ENCODE measurements at regions not wholly inside any gene's neighbourhood (a gene's known extent, or its start where the extent isn't known, plus 50 kb on each side); places are given as distances from the start of the nearest gene placed in this dataset.
A peak's percentile ranks its signal among the peaks of the same experiment; 100 is the strongest.

GRCh38 chr6:56849896-56850295 is 105.0 kb upstream of the BEND6 start:
- DNase-seq (ENCODE audit: low read depth) = peak; percentile 39
- peak overlapping the region; percentile 67 for H3K4me3 ChIP-seq (replicated peaks; ENCODE audit: low read depth, low read length)
- no peak for TF ChIP-seq CTCF (IDR thresholded peaks at IDR 0.05; ENCODE audit: low read length, missing control alignments)

GRCh38 chr6:56848105-56848504 is 106.8 kb upstream of the BEND6 start:
- TF ChIP-seq CTCF (IDR thresholded peaks at IDR 0.05; ENCODE audit: low read length, missing control alignments) = no peak
- DNase-seq (ENCODE audit: low read depth) = no peak
- no peak overlapping the region for H3K4me3 ChIP-seq (replicated peaks; ENCODE audit: low read depth, low read length)

- TF ChIP-seq CTCF (IDR thresholded peaks at IDR 0.05; ENCODE audit: low read length, missing control alignments) = no peak
- no peak for DNase-seq (ENCODE audit: low read depth)
- H3K4me3 ChIP-seq (replicated peaks; ENCODE audit: low read depth, low read length) = no peak overlapping the region
These were observed 109.9 kb upstream of the BEND6 start for GRCh38 chr6:56845032-56845431.

DNA sequence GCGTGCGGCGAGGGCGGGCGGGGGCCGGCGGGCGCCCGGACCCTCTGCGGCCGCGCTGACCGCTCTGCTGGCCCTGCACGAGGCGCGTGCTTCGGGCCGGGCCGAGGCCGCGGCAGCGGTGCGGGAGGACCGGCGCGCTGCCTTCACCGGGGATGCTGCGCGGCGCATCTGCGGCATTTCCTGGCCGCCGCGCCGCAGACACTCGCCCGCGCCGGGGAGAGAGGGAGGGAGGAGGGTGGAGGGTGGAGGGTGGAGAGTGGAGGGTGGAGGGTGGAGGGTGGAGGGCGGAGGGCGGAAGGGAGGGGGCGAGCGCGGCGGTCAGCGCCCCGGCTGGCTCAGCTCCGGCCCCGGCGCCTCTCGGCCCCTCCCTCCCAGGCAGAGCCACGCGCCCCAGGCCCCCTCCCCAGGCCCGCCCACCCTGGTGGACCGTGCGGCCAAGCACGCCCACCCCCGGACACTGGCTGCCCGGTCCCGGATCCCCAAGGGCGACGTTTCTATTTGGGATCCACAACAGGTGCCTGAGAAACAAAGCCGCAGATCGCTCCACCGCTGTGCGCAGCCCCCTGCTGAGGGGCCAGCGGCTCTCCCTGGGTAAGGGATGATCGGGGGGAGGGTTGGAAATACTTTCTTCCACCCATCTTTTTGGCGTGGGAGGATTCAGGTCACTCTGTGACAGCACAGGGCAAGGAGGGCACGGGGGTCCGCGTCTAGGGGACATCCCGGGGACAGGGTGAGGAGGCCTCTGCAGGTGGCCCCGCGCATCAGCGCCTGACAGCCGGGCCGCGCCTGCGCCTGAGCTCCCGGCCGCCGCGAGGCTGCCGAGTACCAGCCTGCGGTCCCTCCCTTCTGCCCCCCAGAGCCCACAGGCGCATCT is 111.2 kb upstream of the BEND6 start:
- TF ChIP-seq CTCF (IDR thresholded peaks at IDR 0.05; ENCODE audit: low read length, missing control alignments) = no peak
- H3K4me3 ChIP-seq (replicated peaks; ENCODE audit: low read depth, low read length) = peak overlapping the region; percentile 72
- peak; percentile 77 for DNase-seq (ENCODE audit: low read depth)

DNA sequence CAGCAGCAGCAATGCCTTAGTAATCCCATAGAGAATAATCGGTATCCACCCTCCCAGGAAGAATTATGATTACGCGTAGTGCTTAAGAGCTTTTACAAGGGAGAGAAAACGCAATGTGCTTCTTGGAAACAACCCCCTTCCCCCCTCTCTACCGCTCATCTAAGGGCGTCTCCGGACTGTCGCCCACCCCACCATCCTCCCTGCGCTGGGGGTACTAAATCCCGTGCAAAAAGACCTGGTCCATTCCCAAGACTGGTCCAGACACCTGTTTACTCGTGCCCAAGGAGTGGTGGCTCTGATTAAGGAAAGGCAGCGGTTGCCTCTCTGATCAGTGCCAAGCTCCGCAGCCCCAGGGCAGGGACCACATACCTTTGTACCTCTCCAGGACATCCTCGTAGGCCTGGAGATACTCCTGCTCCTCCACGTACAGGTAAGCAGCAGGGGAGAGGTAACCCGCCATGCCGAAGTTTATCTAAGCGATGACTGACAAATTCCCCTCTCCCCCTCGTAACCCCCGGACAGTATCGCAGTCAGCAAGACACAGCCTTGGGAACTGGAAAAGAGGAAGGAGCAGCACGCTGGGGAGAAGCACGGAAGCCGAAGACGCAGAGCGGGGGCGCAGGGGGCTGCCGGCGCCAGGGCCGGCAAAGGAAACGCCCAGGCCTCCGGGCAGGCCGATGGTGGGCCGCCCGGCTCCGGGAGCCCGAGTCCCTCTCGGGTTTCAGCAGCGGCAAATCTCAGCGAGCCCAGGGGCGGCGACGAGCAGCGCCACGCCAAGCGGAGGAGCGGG is 112.0 kb upstream of the BEND6 start:
- DNase-seq (ENCODE audit: low read depth) = peak; percentile 56
- H3K4me3 ChIP-seq (replicated peaks; ENCODE audit: low read depth, low read length) = peak overlapping the region; percentile 72
- no peak for TF ChIP-seq CTCF (IDR thresholded peaks at IDR 0.05; ENCODE audit: low read length, missing control alignments)

GRCh38 chr6:56841751-56842150 is 113.2 kb upstream of the BEND6 start:
- no peak for DNase-seq (ENCODE audit: low read depth)
- TF ChIP-seq CTCF (IDR thresholded peaks at IDR 0.05; ENCODE audit: low read length, missing control alignments) = no peak
- H3K4me3 ChIP-seq (replicated peaks; ENCODE audit: low read depth, low read length) = peak overlapping the region; percentile 72

Measured in fibroblast of pulmonary artery (primary cell).